Tibial nerve (tissue), 4 donors: ENCODE measurements at regions not wholly inside any gene's neighbourhood (a gene's known extent, or its start where the extent isn't known, plus 50 kb on each side); places are given as distances from the start of the nearest gene placed in this dataset.
"Not testable (repeated sequence)": the region's sequence is repeated elsewhere in the genome, so short reads cannot be mapped to it uniquely, and the experiment has no call there.

ENCODE experiments used
- CTCF ChIP-seq, 5 experiments: fragments of 200-600 bp in 3 of 5; fragments of 450-650 bp in 2 of 5; sonication (generic) in 3 of 5; IDR thresholded peaks; one replicate each; pipeline ENCODE4 v1.5.1; 2016 to 2019; ENCODE audit warnings: antibody characterized with exemption in 5 of 5, mild to moderate bottlenecking in 3 of 5, moderate library complexity in 2 of 5
- EP300 ChIP-seq, 2 donors: sonication (generic); formaldehyde crosslinking; IDR thresholded peaks; one replicate each; pipeline ENCODE4 v1.6.1; 2017; ENCODE audit warnings: antibody characterized with exemption in 2 of 2, mild to moderate bottlenecking in 1 of 2
- POLR2A ChIP-seq, 2 donors: fragments of 450-650 bp; IDR thresholded peaks; one replicate each; pipeline ENCODE4 v1.6.1; 2017; ENCODE audit warnings: antibody characterized with exemption in 2 of 2, mild to moderate bottlenecking in 2 of 2, moderate library complexity in 2 of 2

GRCh38 chr14:105765072-105765825 lies 238.9 kb downstream of the TMEM121 start:
- not testable (repeated sequence) for TF ChIP-seq POLR2A, CTCF, EP300 (IDR thresholded peaks at IDR 0.05)
